Parathyroid adenoma (tissue), 2 donors: ENCODE measurements at regions not wholly inside any gene's neighbourhood (a gene's known extent, or its start where the extent isn't known, plus 50 kb on each side); places are given as distances from the start of the nearest gene placed in this dataset.
A peak's percentile ranks its signal among the peaks of the same experiment; 100 is the strongest.

Source experiments
- H2AFZ ChIP-seq: fragments of 300-600 bp; sonication (generic); one replicate; pipeline ENCODE4 v1.7.0; 2017; ENCODE audit warnings: antibody characterized with exemption, mild to moderate bottlenecking
- H3K27ac ChIP-seq: fragments of 300-600 bp; sonication (generic); one replicate; pipeline ENCODE4 v1.7.0; 2017
- H3K27me3 ChIP-seq: fragments of 300-600 bp; sonication (generic); one replicate; pipeline ENCODE4 v1.7.0; 2017; ENCODE audit warnings: low read length; ENCODE audit not compliant: control insufficient read depth, insufficient read depth
- H3K36me3 ChIP-seq: fragments of 300-600 bp; sonication (generic); one replicate; pipeline ENCODE4 v1.7.0; 2017; ENCODE audit warnings: low read length; ENCODE audit not compliant: control insufficient read depth, insufficient read depth
- H3K4me1 ChIP-seq: fragments of 300-600 bp; sonication (generic); one replicate; pipeline ENCODE4 v1.7.0; 2017; ENCODE audit warnings: control low read depth
- H3K4me2 ChIP-seq: fragments of 300-600 bp; sonication (generic); one replicate; pipeline ENCODE4 v1.7.0; 2017; ENCODE audit warnings: low read length
- H3K4me3 ChIP-seq: fragments of 300-600 bp; sonication (generic); one replicate; pipeline ENCODE4 v1.7.0; 2017; ENCODE audit warnings: low read depth, low read length
- H3K79me2 ChIP-seq: fragments of 300-600 bp; sonication (generic); one replicate; pipeline ENCODE4 v1.7.0; 2017; ENCODE audit warnings: control low read depth
- H3K9ac ChIP-seq: fragments of 300-600 bp; sonication (generic); one replicate; pipeline ENCODE4 v1.7.0; 2017; ENCODE audit warnings: mild to moderate bottlenecking
- H3K9me3 ChIP-seq: fragments of 300-600 bp; sonication (generic); one replicate; pipeline ENCODE4 v1.7.0; 2017; ENCODE audit warnings: low read length; ENCODE audit not compliant: control insufficient read depth
- CTCF ChIP-seq: fragments of 300-600 bp; sonication (generic); IDR thresholded peaks from one replicate; pipeline ENCODE4 v1.7.0; 2017; ENCODE audit warnings: antibody characterized with exemption, mild to moderate bottlenecking
- donor health status: primary hyperparathyroidism.

GRCh38 chr5:126208691-126209090 lies 214.5 kb upstream of the GRAMD2B start:
- H3K27me3 ChIP-seq: no peaks in the 10 kb centered on the region
- H3K4me2 ChIP-seq: no peak overlapping the region
- no peak overlapping the region for H2AFZ ChIP-seq
- no peaks in the 10 kb centered on the region for H3K9me3 ChIP-seq
- no peaks in the 10 kb centered on the region for H3K4me1 ChIP-seq
- no peaks in the 10 kb centered on the region for H3K79me2 ChIP-seq
- no peak overlapping the region for H3K27ac ChIP-seq
- H3K9ac ChIP-seq: no peak overlapping the region
- H3K36me3 ChIP-seq: no peaks in the 10 kb centered on the region
- TF ChIP-seq CTCF: no peak
- no peak overlapping the region for H3K4me3 ChIP-seq

- no peaks in the 10 kb centered on the region for H3K27me3 ChIP-seq
- no peaks in the 10 kb centered on the region for H3K4me1 ChIP-seq
- H2AFZ ChIP-seq: no peak overlapping the region
- no peaks in the 10 kb centered on the region for H3K36me3 ChIP-seq
- no peak overlapping the region for H3K4me3 ChIP-seq
- TF ChIP-seq CTCF: no peak
- H3K9me3 ChIP-seq: no peaks in the 10 kb centered on the region
- H3K9ac ChIP-seq: no peak overlapping the region
- H3K79me2 ChIP-seq: no peaks in the 10 kb centered on the region
- peak overlapping the region; percentile 11 for H3K4me2 ChIP-seq
- no peak overlapping the region for H3K27ac ChIP-seq
Measured at GRCh38 chr5:126210955-126211354, 212.3 kb upstream of the GRAMD2B start.

GRCh38 chr5:126219616-126220015 lies 203.6 kb upstream of the GRAMD2B start:
- Histone ChIP-seq H3K9ac (no peak overlapping the region), H3K9me3 (no peaks in the 10 kb centered on the region), H3K4me3 (no peak overlapping the region), H3K4me2 (no peak overlapping the region), H3K4me1 (no peaks in the 10 kb centered on the region), H2AFZ (no peak overlapping the region), H3K27me3 (no peaks in the 10 kb centered on the region), H3K27ac (no peak overlapping the region), H3K36me3 (no peaks in the 10 kb centered on the region), H3K79me2 (no peaks in the 10 kb centered on the region)
- TF ChIP-seq CTCF: no peak

- Histone ChIP-seq H2AFZ (no peak overlapping the region), H3K27me3 (no peaks in the 10 kb centered on the region), H3K4me3 (no peak overlapping the region), H3K36me3 (no peaks in the 10 kb centered on the region), H3K9ac (no peak overlapping the region), H3K4me1 (no peaks in the 10 kb centered on the region), H3K27ac (no peak overlapping the region), H3K9me3 (no peaks in the 10 kb centered on the region), H3K4me2 (no peak overlapping the region), H3K79me2 (no peaks in the 10 kb centered on the region)
- no peak for TF ChIP-seq CTCF
Measured at GRCh38 chr5:126220725-126221124, 202.5 kb upstream of the GRAMD2B start.

GRCh38 chr5:126228934-126229333 lies 194.3 kb upstream of the GRAMD2B start:
- H2AFZ ChIP-seq: no peak overlapping the region
- H3K27me3 ChIP-seq: no peaks in the 10 kb centered on the region
- no peak overlapping the region for H3K4me3 ChIP-seq
- no peak overlapping the region for H3K9ac ChIP-seq
- H3K4me2 ChIP-seq: no peak overlapping the region
- H3K4me1 ChIP-seq: no peaks in the 10 kb centered on the region
- H3K36me3 ChIP-seq: no peaks in the 10 kb centered on the region
- TF ChIP-seq CTCF: no peak
- no peaks in the 10 kb centered on the region for H3K79me2 ChIP-seq
- no peak overlapping the region for H3K27ac ChIP-seq
- H3K9me3 ChIP-seq: no peaks in the 10 kb centered on the region
